ENCODE measurements at regions not wholly inside any gene's neighbourhood (a gene's known extent, or its start where the extent isn't known, plus 50 kb on each side); places are given as distances from the start of the nearest gene placed in this dataset.

DNA sequence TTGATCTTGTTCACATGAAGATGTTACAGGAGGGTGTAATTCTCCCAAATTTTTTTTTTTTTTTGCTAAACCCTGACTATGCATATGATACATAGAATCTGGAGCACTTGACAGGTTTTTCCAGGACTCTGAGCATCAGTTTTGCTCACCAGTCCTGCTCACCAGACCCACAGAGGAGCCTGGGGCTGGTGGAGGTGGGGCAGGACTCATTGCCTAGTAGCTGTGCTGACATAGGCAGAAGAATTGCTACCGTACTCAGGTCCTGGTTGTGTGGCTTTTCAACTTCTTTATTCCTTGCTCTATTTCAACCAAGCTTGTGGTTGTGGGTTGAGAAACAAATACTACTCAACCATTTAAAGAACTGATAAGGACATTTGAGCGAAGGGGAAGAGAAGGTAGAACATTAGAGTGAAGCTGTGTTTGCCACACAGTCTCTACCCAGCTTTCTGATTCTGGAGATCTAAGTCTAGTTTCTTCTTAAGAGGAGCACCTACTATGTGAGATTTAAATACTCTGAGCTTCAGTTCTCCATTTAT is 212.4 kb downstream of the UTP18 start:
- TF ChIP-seq, protein P1, sequence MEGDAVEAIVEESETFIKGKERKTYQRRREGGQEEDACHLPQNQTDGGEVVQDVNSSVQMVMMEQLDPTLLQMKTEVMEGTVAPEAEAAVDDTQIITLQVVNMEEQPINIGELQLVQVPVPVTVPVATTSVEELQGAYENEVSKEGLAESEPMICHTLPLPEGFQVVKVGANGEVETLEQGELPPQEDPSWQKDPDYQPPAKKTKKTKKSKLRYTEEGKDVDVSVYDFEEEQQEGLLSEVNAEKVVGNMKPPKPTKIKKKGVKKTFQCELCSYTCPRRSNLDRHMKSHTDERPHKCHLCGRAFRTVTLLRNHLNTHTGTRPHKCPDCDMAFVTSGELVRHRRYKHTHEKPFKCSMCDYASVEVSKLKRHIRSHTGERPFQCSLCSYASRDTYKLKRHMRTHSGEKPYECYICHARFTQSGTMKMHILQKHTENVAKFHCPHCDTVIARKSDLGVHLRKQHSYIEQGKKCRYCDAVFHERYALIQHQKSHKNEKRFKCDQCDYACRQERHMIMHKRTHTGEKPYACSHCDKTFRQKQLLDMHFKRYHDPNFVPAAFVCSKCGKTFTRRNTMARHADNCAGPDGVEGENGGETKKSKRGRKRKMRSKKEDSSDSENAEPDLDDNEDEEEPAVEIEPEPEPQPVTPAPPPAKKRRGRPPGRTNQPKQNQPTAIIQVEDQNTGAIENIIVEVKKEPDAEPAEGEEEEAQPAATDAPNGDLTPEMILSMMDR (IDR thresholded peaks at IDR 0.05; ENCODE audit: low read length) = no peak
- TF ChIP-seq EZH2 (IDR thresholded peaks at IDR 0.05; ENCODE audit: borderline replicate concordance, low read length) = no peak
